Fibroblast of pulmonary artery (primary cell): ENCODE measurements at regions not wholly inside any gene's neighbourhood (a gene's known extent, or its start where the extent isn't known, plus 50 kb on each side); places are given as distances from the start of the nearest gene placed in this dataset.

Source experiments
- DNase-seq: peaks from one replicate; pipeline ENCODE4 v3.0.0-alpha.2; 2010; ENCODE audit warnings: low read depth
- H3K4me3 ChIP-seq: replicated peaks from 2 replicates; pipeline ENCODE4 v1.5.1; 2011; ENCODE audit warnings: low read depth, mild to moderate bottlenecking, control low read depth, low read length, moderate library complexity
- CTCF ChIP-seq: IDR thresholded peaks from 2 replicates; pipeline ENCODE4 v1.5.1; 2011; ENCODE audit warnings: mild to moderate bottlenecking, control low read depth, low read length, inconsistent platforms; ENCODE audit errors: missing control alignments

DNA sequence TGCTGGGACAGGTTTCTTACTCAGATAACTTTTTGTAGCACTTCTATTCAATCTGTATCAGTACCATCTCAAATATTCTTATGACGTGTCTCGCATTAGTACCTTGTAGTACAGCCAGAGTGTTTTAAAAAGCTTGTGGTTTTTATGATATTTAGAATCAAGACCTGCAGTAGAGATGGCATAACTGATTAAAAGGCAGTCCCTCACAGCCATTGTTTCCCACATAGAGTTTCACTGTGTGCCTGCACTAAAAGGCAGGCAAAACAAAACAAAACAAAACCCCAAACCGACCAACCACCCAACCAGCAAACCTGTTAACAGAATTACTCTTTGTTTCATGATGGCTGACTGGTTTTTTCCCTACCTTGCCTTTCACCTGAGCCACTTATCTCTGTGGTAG lies 221.3 kb upstream of the DGKB start:
- no peak for DNase-seq
- no peak overlapping the region for H3K4me3 ChIP-seq
- TF ChIP-seq CTCF: no peak

DNA sequence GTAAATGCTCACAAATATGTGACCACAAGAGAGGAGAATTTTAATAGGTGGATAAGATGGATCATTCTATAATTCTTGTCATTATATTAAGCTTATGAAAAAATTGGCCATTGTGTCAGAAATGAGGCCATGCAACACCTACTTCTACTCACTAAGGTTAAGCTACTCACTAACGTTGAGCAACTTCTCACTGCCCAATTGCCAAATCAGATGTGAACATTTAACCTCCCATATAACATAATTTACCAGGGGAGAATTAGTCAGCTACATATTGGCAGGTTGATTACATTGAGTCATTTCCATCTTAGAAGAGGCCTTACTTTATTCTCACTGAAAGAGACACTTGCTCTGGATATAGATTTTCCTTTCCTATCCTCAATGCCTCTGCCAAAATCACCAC lies 211.2 kb upstream of the DGKB start:
- no peak overlapping the region for H3K4me3 ChIP-seq
- TF ChIP-seq CTCF: no peak
- no peak for DNase-seq

DNA sequence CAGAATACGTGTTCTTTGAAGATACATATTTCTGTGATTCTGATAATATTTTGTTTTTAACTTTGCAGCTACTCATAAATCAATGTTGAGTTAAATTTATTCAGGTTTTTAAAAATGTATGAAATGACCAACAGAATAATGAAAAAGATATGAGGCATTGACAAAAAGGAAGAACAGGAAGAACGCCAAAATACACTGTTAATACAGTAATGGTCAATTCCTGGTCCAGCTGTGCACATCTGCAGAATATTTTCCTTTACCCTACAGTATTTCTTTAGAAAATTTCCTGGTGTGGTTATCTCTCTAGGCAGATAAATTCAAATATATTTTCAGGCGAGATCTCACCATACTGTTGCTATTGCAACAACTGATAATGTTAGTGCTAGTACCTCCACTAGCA lies 203.2 kb upstream of the DGKB start:
- no peak for TF ChIP-seq CTCF
- DNase-seq: no peak
- no peak overlapping the region for H3K4me3 ChIP-seq

GRCh38 chr7:15104411-15105092 lies 202.0 kb upstream of the DGKB start:
- TF ChIP-seq CTCF: no peak
- no peak for DNase-seq

DNA sequence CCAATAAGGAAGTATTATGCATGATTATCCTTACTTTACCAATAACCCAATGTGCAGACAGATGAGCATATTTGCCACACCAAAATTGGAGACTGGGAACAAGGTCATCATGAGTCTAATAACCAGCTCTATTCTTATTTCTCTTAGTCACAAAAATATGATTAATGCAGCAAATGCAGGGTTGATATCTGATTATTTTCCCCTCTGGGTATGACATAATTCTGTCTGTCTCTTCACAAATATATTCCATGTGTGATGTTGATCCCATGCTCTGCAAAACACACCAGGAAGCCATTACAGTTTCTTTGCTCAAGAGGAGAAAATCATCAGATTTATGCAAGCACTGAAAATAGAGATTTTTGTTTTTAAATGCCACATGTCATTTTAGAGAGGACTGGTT lies 196.5 kb upstream of the DGKB start:
- TF ChIP-seq CTCF: no peak
- no peak overlapping the region for H3K4me3 ChIP-seq
- DNase-seq: no peak

More at GRCh38 chr7:15104411-15105092, 202.0 kb upstream of the DGKB start:
- no peak overlapping the region for H3K4me3 ChIP-seq

- no peak for DNase-seq
- H3K4me3 ChIP-seq: no peak overlapping the region
- TF ChIP-seq CTCF: no peak
Measured at GRCh38 chr7:15096853-15097252, 194.3 kb upstream of the DGKB start.

DNA sequence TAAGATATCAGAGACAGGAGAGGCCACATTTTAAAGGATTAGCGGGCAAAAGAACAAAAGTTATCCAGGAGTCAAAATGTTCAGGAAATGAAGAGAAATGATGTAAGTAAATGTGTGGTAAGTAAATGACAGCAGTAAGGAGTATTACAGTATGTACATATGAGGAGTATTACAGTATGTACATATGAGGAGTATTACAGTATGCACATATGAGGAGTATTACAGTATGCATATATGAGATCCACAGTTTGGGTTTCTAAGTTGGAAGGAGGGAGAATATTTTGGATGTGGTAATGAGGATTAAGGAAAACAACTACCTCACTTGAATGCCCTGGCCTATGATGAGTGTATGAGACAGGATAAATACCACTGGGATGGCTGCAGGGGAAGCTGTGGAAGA lies 192.4 kb upstream of the DGKB start:
- DNase-seq: no peak
- no peak overlapping the region for H3K4me3 ChIP-seq
- no peak for TF ChIP-seq CTCF
